ENCODE measurements at regions not wholly inside any gene's neighbourhood (a gene's known extent, or its start where the extent isn't known, plus 50 kb on each side); places are given as distances from the start of the nearest gene placed in this dataset.

- Histone ChIP-seq H3K27ac (ENCODE audit: low read length) (no peak overlapping the region), H3K36me3 (ENCODE audit: control insufficient read depth in 2 of 2, insufficient read depth in 2 of 2, low read length in 2 of 2) (no peaks in the 10 kb centered on the region), H3K4me3 (ENCODE audit: low read length in 2 of 2) (no peak overlapping the region), H3K4me1 (ENCODE audit: control insufficient read depth, insufficient read depth, low read length) (no peaks in the 10 kb centered on the region), H3K9me3 (ENCODE audit: control insufficient read depth in 2 of 2, low read length in 2 of 2) (no peaks in the 10 kb centered on the region), H3K27me3 (ENCODE audit: control insufficient read depth in 1 of 2, insufficient read depth in 2 of 2, low read length in 2 of 2) (no peaks in the 10 kb centered on the region), H3K9ac (ENCODE audit: low read length in 2 of 2) (no peak overlapping the region)
Measured at GRCh38 chr4:19531906-19532848, 719.5 kb upstream of the SLIT2 start.

GRCh38 chr4:19523964-19524363, 727.7 kb upstream of the SLIT2 start:
- H3K27ac ChIP-seq (ENCODE audit: low read length) = no peak overlapping the region
- H3K36me3 ChIP-seq (ENCODE audit: control insufficient read depth in 2 of 2, insufficient read depth in 2 of 2, low read length in 2 of 2) = no peaks in the 10 kb centered on the region
- no peak overlapping the region for H3K9ac ChIP-seq (ENCODE audit: low read length in 2 of 2)
- no peaks in the 10 kb centered on the region for H3K9me3 ChIP-seq (ENCODE audit: control insufficient read depth in 2 of 2, low read length in 2 of 2)
- no peaks in the 10 kb centered on the region for H3K27me3 ChIP-seq (ENCODE audit: control insufficient read depth in 1 of 2, insufficient read depth in 2 of 2, low read length in 2 of 2)
- no peak overlapping the region for H3K4me3 ChIP-seq (ENCODE audit: low read length in 2 of 2)
- no peaks in the 10 kb centered on the region for H3K4me1 ChIP-seq (ENCODE audit: control insufficient read depth, insufficient read depth, low read length)

GRCh38 chr4:19522966-19523365, 728.7 kb upstream of the SLIT2 start:
- no peak overlapping the region for H3K4me3 ChIP-seq (ENCODE audit: low read length in 2 of 2)
- no peaks in the 10 kb centered on the region for H3K9me3 ChIP-seq (ENCODE audit: control insufficient read depth in 2 of 2, low read length in 2 of 2)
- no peaks in the 10 kb centered on the region for H3K4me1 ChIP-seq (ENCODE audit: control insufficient read depth, insufficient read depth, low read length)
- H3K27ac ChIP-seq (ENCODE audit: low read length) = no peak overlapping the region
- no peaks in the 10 kb centered on the region for H3K27me3 ChIP-seq (ENCODE audit: control insufficient read depth in 1 of 2, insufficient read depth in 2 of 2, low read length in 2 of 2)
- H3K9ac ChIP-seq (ENCODE audit: low read length in 2 of 2) = no peak overlapping the region
- H3K36me3 ChIP-seq (ENCODE audit: control insufficient read depth in 2 of 2, insufficient read depth in 2 of 2, low read length in 2 of 2) = no peaks in the 10 kb centered on the region

- Histone ChIP-seq H3K27me3 (ENCODE audit: control insufficient read depth in 1 of 2, insufficient read depth in 2 of 2, low read length in 2 of 2) (no peaks in the 10 kb centered on the region), H3K9ac (ENCODE audit: low read length in 2 of 2) (no peak overlapping the region), H3K9me3 (ENCODE audit: control insufficient read depth in 2 of 2, low read length in 2 of 2) (no peaks in the 10 kb centered on the region), H3K36me3 (ENCODE audit: control insufficient read depth in 2 of 2, insufficient read depth in 2 of 2, low read length in 2 of 2) (no peaks in the 10 kb centered on the region), H3K4me1 (ENCODE audit: control insufficient read depth, insufficient read depth, low read length) (no peaks in the 10 kb centered on the region), H3K27ac (ENCODE audit: low read length) (no peak overlapping the region), H3K4me3 (ENCODE audit: low read length in 2 of 2) (no peak overlapping the region)
Measured at GRCh38 chr4:19520939-19521520, 730.7 kb upstream of the SLIT2 start.

- no peaks in the 10 kb centered on the region for H3K4me1 ChIP-seq (ENCODE audit: control insufficient read depth, insufficient read depth, low read length)
- H3K36me3 ChIP-seq (ENCODE audit: control insufficient read depth in 2 of 2, insufficient read depth in 2 of 2, low read length in 2 of 2) = no peaks in the 10 kb centered on the region
- no peak overlapping the region for H3K9ac ChIP-seq (ENCODE audit: low read length in 2 of 2)
- no peaks in the 10 kb centered on the region for H3K9me3 ChIP-seq (ENCODE audit: control insufficient read depth in 2 of 2, low read length in 2 of 2)
- no peaks in the 10 kb centered on the region for H3K27me3 ChIP-seq (ENCODE audit: control insufficient read depth in 1 of 2, insufficient read depth in 2 of 2, low read length in 2 of 2)
- no peak overlapping the region for H3K27ac ChIP-seq (ENCODE audit: low read length)
- no peak overlapping the region for H3K4me3 ChIP-seq (ENCODE audit: low read length in 2 of 2)
Measured at GRCh38 chr4:19514276-19515070, 737.2 kb upstream of the SLIT2 start.

GRCh38 chr4:19512086-19512485, 739.6 kb upstream of the SLIT2 start:
- Histone ChIP-seq H3K36me3 (ENCODE audit: control insufficient read depth in 2 of 2, insufficient read depth in 2 of 2, low read length in 2 of 2) (no peaks in the 10 kb centered on the region), H3K27ac (ENCODE audit: low read length) (no peak overlapping the region), H3K4me3 (ENCODE audit: low read length in 2 of 2) (no peak overlapping the region), H3K9me3 (ENCODE audit: control insufficient read depth in 2 of 2, low read length in 2 of 2) (no peaks in the 10 kb centered on the region), H3K9ac (ENCODE audit: low read length in 2 of 2) (no peak overlapping the region), H3K4me1 (ENCODE audit: control insufficient read depth, insufficient read depth, low read length) (no peaks in the 10 kb centered on the region), H3K27me3 (ENCODE audit: control insufficient read depth in 1 of 2, insufficient read depth in 2 of 2, low read length in 2 of 2) (no peaks in the 10 kb centered on the region)

GRCh38 chr4:19510993-19511392, 740.7 kb upstream of the SLIT2 start:
- Histone ChIP-seq H3K9ac (ENCODE audit: low read length in 2 of 2) (no peak overlapping the region), H3K4me1 (ENCODE audit: control insufficient read depth, insufficient read depth, low read length) (no peaks in the 10 kb centered on the region), H3K36me3 (ENCODE audit: control insufficient read depth in 2 of 2, insufficient read depth in 2 of 2, low read length in 2 of 2) (no peaks in the 10 kb centered on the region), H3K27ac (ENCODE audit: low read length) (no peak overlapping the region), H3K4me3 (ENCODE audit: low read length in 2 of 2) (no peak overlapping the region), H3K9me3 (ENCODE audit: control insufficient read depth in 2 of 2, low read length in 2 of 2) (no peaks in the 10 kb centered on the region), H3K27me3 (ENCODE audit: control insufficient read depth in 1 of 2, insufficient read depth in 2 of 2, low read length in 2 of 2) (no peaks in the 10 kb centered on the region)

GRCh38 chr4:19508442-19508841, 743.3 kb upstream of the SLIT2 start:
- Histone ChIP-seq H3K9ac (ENCODE audit: low read length in 2 of 2) (no peak overlapping the region), H3K4me1 (ENCODE audit: control insufficient read depth, insufficient read depth, low read length) (no peaks in the 10 kb centered on the region), H3K27me3 (ENCODE audit: control insufficient read depth in 1 of 2, insufficient read depth in 2 of 2, low read length in 2 of 2) (no peaks in the 10 kb centered on the region), H3K36me3 (ENCODE audit: control insufficient read depth in 2 of 2, insufficient read depth in 2 of 2, low read length in 2 of 2) (no peaks in the 10 kb centered on the region), H3K27ac (ENCODE audit: low read length) (no peak overlapping the region), H3K9me3 (ENCODE audit: control insufficient read depth in 2 of 2, low read length in 2 of 2) (no peaks in the 10 kb centered on the region), H3K4me3 (ENCODE audit: low read length in 2 of 2) (no peak overlapping the region)

- no peak overlapping the region for H3K9ac ChIP-seq (ENCODE audit: low read length in 2 of 2)
- no peak overlapping the region for H3K27ac ChIP-seq (ENCODE audit: low read length)
- H3K36me3 ChIP-seq (ENCODE audit: control insufficient read depth in 2 of 2, insufficient read depth in 2 of 2, low read length in 2 of 2) = no peaks in the 10 kb centered on the region
- H3K4me3 ChIP-seq (ENCODE audit: low read length in 2 of 2) = no peak overlapping the region
- H3K27me3 ChIP-seq (ENCODE audit: control insufficient read depth in 1 of 2, insufficient read depth in 2 of 2, low read length in 2 of 2) = no peaks in the 10 kb centered on the region
- H3K9me3 ChIP-seq (ENCODE audit: control insufficient read depth in 2 of 2, low read length in 2 of 2) = no peaks in the 10 kb centered on the region
- H3K4me1 ChIP-seq (ENCODE audit: control insufficient read depth, insufficient read depth, low read length) = no peaks in the 10 kb centered on the region
Measured at GRCh38 chr4:19497705-19498104, 754.0 kb upstream of the SLIT2 start.

GRCh38 chr4:19496756-19497155, 754.9 kb upstream of the SLIT2 start:
- Histone ChIP-seq H3K27me3 (ENCODE audit: control insufficient read depth in 1 of 2, insufficient read depth in 2 of 2, low read length in 2 of 2) (no peaks in the 10 kb centered on the region), H3K27ac (ENCODE audit: low read length) (no peak overlapping the region)

More at GRCh38 chr4:19496756-19497155, 754.9 kb upstream of the SLIT2 start:
- H3K9me3 ChIP-seq (ENCODE audit: control insufficient read depth in 2 of 2, low read length in 2 of 2) = no peaks in the 10 kb centered on the region
- no peaks in the 10 kb centered on the region for H3K36me3 ChIP-seq (ENCODE audit: control insufficient read depth in 2 of 2, insufficient read depth in 2 of 2, low read length in 2 of 2)
- no peaks in the 10 kb centered on the region for H3K4me1 ChIP-seq (ENCODE audit: control insufficient read depth, insufficient read depth, low read length)
- H3K4me3 ChIP-seq (ENCODE audit: low read length in 2 of 2) = no peak overlapping the region
- no peak overlapping the region for H3K9ac ChIP-seq (ENCODE audit: low read length in 2 of 2)
